ENCODE measurements at regions not wholly inside any gene's neighbourhood (a gene's known extent, or its start where the extent isn't known, plus 50 kb on each side); places are given as distances from the start of the nearest gene placed in this dataset.

DNA sequence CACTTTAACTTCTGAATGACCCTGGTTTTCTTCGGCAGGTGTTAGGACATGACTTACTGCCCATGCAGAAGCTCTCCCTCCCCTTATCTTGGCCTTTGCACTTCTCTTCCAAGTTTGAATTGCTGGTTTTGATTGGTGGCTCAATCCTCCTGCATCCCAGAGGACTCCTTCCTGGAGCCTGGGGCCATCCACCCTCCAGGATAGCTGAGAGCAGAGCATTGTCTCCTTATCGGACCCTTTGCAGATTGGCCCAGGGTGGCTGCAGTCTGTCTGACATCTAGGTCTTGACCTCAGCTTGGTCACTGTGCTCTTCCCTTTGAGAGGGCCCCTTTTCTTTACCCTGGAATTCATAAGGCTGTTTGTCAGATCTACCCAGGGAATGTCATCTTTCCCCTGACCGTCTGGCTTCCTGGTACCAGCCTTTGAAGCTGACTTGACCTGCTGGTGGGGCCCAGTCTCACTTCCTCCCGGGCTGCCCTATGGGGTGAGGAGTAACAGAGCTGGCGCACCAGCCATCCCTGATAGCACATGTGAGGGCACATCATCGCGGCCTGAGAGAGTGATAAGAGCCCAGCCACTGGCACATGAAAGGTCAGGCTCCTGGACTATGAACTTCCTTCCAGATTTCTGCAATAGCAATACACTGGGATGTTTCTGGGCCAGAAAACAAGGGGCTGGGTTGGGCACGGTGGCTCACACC is 172.9 kb upstream of the UBL3 start:
- TF ChIP-seq POLR2A (IDR thresholded peaks at IDR 0.05) (no peak), CTCF (IDR thresholded peaks at IDR 0.05) (no peak)
